Astrocyte (in vitro differentiated cells and primary cell): ENCODE measurements at regions not wholly inside any gene's neighbourhood (a gene's known extent, or its start where the extent isn't known, plus 50 kb on each side); places are given as distances from the start of the nearest gene placed in this dataset.

Experiments
- DNase-seq: peaks from one replicate; pipeline ENCODE4 v3.0.0-alpha.2; 2010; ENCODE audit warnings: low read depth
- FAIRE-seq: peaks from 2 replicates; lab custom pipeline; 2011; peaks lifted over from hg19 to GRCh38; lab: Jason Lieb, UNC
- H2AFZ ChIP-seq: 2 replicates; pipeline ENCODE4 v1.6.0; 2012; ENCODE audit warnings: low read depth, low read length, inconsistent platforms
- H3K27ac ChIP-seq: 2 replicates; pipeline ENCODE4 v1.5.1; 2011; ENCODE audit warnings: low read depth, low read length, inconsistent platforms
- H3K27me3 ChIP-seq: 2 replicates; pipeline ENCODE4 v1.6.0; 2011; ENCODE audit warnings: low read length, inconsistent platforms; ENCODE audit not compliant: insufficient read depth
- H3K36me3 ChIP-seq: 2 replicates; pipeline ENCODE4 v1.5.1; 2011; ENCODE audit warnings: low read length, inconsistent platforms; ENCODE audit not compliant: insufficient read depth
- H3K4me1 ChIP-seq: 2 replicates; pipeline ENCODE4 v1.5.1; 2011; ENCODE audit warnings: low read length, inconsistent platforms; ENCODE audit not compliant: insufficient read depth
- H3K4me2 ChIP-seq: 2 replicates; pipeline ENCODE4 v1.6.0; 2012; ENCODE audit warnings: low read length, inconsistent platforms
- H3K4me3 ChIP-seq: 2 replicates; pipeline ENCODE4 v1.5.1; 2011; ENCODE audit warnings: low read depth, mild to moderate bottlenecking, low read length, inconsistent platforms; ENCODE audit not compliant: insufficient read depth
- H3K79me2 ChIP-seq: 2 replicates; pipeline ENCODE4 v1.6.0; 2012; ENCODE audit warnings: mild to moderate bottlenecking, low read length, inconsistent platforms; ENCODE audit not compliant: insufficient read depth
- H3K9ac ChIP-seq: 2 replicates; pipeline ENCODE4 v1.6.0; 2012; ENCODE audit warnings: mild to moderate bottlenecking, low read length, inconsistent platforms
- H3K9me3 ChIP-seq: 2 replicates; pipeline ENCODE4 v1.5.1; 2012; ENCODE audit warnings: low read depth, mild to moderate bottlenecking, low read length, inconsistent platforms; ENCODE audit not compliant: insufficient read depth
- H4K20me1 ChIP-seq: 2 replicates; pipeline ENCODE4 v1.6.0; 2012; ENCODE audit warnings: low read length, inconsistent platforms; ENCODE audit not compliant: insufficient read depth
- H3K27ac Mint-ChIP-seq: one replicate; pipeline ENCODE4 v1.8.0; 2021; ENCODE audit warnings: mild to moderate bottlenecking, mixed read lengths; ENCODE audit not compliant: unreplicated experiment
- H3K27me3 Mint-ChIP-seq: one replicate; pipeline ENCODE4 v1.8.0; 2021; ENCODE audit warnings: low read depth, mixed read lengths; ENCODE audit not compliant: unreplicated experiment
- H3K36me3 Mint-ChIP-seq: one replicate; pipeline ENCODE4 v1.8.0; 2021; ENCODE audit warnings: low read depth, mixed read lengths; ENCODE audit not compliant: unreplicated experiment
- H3K4me1 Mint-ChIP-seq: one replicate; pipeline ENCODE4 v1.8.0; 2021; ENCODE audit warnings: low read depth, mixed read lengths; ENCODE audit not compliant: unreplicated experiment
- H3K4me3 Mint-ChIP-seq: one replicate; pipeline ENCODE4 v1.8.0; 2021; ENCODE audit warnings: mild to moderate bottlenecking, moderate library complexity, mixed read lengths; ENCODE audit not compliant: unreplicated experiment
- H3K9me3 Mint-ChIP-seq: one replicate; pipeline ENCODE4 v1.8.0; 2021; ENCODE audit warnings: mild to moderate bottlenecking, mixed read lengths; ENCODE audit not compliant: unreplicated experiment
- EZH2 ChIP-seq: IDR thresholded peaks from 2 replicates; pipeline ENCODE4 v1.6.1; 2012; ENCODE audit warnings: mild to moderate bottlenecking, low read length, inconsistent platforms; ENCODE audit not compliant: insufficient read depth
- TF ChIP-seq, protein P1 (sequence below): IDR thresholded peaks from 2 replicates; pipeline ENCODE4 v1.5.1; 2011; ENCODE audit warnings: low read depth, mild to moderate bottlenecking, inconsistent platforms, low read length, moderate library complexity; ENCODE audit not compliant: insufficient read depth

- no peaks in the 10 kb centered on the region for H3K4me1 ChIP-seq
- Mint-ChIP-seq H3K27ac (no peak overlapping the region), H3K9me3 (peaks cover 3% of the 10 kb centered on the region), H3K4me1 (no peaks in the 10 kb centered on the region), H3K36me3 (no peaks in the 10 kb centered on the region), H3K27me3 (peaks cover 19% of the 10 kb centered on the region), H3K4me3 (no peak overlapping the region)
- no peaks in the 10 kb centered on the region for H3K36me3 ChIP-seq
- H3K4me2 ChIP-seq, result no peak overlapping the region
- no peak overlapping the region for H2AFZ ChIP-seq
- DNase-seq (no peak), FAIRE-seq (no peak)
- no peaks in the 10 kb centered on the region for H3K27me3 ChIP-seq
- H3K9ac ChIP-seq, result no peak overlapping the region
- peaks cover 4% of the 10 kb centered on the region for H3K9me3 ChIP-seq
- TF ChIP-seq EZH2, result no peak
- TF ChIP-seq, protein P1, sequence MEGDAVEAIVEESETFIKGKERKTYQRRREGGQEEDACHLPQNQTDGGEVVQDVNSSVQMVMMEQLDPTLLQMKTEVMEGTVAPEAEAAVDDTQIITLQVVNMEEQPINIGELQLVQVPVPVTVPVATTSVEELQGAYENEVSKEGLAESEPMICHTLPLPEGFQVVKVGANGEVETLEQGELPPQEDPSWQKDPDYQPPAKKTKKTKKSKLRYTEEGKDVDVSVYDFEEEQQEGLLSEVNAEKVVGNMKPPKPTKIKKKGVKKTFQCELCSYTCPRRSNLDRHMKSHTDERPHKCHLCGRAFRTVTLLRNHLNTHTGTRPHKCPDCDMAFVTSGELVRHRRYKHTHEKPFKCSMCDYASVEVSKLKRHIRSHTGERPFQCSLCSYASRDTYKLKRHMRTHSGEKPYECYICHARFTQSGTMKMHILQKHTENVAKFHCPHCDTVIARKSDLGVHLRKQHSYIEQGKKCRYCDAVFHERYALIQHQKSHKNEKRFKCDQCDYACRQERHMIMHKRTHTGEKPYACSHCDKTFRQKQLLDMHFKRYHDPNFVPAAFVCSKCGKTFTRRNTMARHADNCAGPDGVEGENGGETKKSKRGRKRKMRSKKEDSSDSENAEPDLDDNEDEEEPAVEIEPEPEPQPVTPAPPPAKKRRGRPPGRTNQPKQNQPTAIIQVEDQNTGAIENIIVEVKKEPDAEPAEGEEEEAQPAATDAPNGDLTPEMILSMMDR, result no peak
- no peak overlapping the region for H3K27ac ChIP-seq
- H4K20me1 ChIP-seq, result no peaks in the 10 kb centered on the region
- no peaks in the 10 kb centered on the region for H3K79me2 ChIP-seq
- H3K4me3 ChIP-seq, result no peak overlapping the region
Observed at GRCh38 chr5:3262451-3262850, 333.2 kb upstream of the IRX1 start.

DNA sequence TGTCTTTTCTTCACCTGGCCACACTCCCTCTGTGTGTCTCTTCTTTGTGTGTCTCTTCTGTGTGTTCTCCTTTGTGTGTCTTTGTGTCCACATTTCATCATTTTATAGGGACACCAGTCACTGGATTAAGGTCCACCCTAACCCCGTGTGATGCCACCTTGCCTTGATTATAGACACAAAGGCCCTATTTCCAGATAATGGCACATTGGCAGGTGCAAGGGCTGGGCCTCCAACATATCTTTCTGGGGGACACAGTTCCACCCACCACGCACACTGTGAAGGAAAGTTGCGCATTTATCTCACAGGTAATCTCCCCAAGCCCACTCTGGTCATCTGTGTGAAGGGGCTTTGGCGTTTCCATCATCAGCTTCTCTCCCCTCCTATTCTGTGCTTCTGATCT is 334.6 kb upstream of the IRX1 start:
- peaks cover 14% of the 10 kb centered on the region for H3K27me3 Mint-ChIP-seq
- no peak overlapping the region for H3K27ac Mint-ChIP-seq
- Histone ChIP-seq H3K4me2 (no peak overlapping the region), H3K27me3 (no peaks in the 10 kb centered on the region), H3K9ac (no peak overlapping the region), H3K79me2 (no peaks in the 10 kb centered on the region), H3K9me3 (peaks cover 4% of the 10 kb centered on the region), H3K27ac (no peak overlapping the region), H3K4me1 (no peaks in the 10 kb centered on the region), H3K4me3 (no peak overlapping the region), H3K36me3 (no peaks in the 10 kb centered on the region), H2AFZ (no peak overlapping the region), H4K20me1 (no peaks in the 10 kb centered on the region)
- H3K36me3 Mint-ChIP-seq, result no peaks in the 10 kb centered on the region
- FAIRE-seq (no peak), DNase-seq (no peak)
- no peak for TF ChIP-seq EZH2
- TF ChIP-seq, protein P1, result no peak
- no peak overlapping the region for H3K4me3 Mint-ChIP-seq
- no peaks in the 10 kb centered on the region for H3K4me1 Mint-ChIP-seq
- peaks cover 3% of the 10 kb centered on the region for H3K9me3 Mint-ChIP-seq

- Mint-ChIP-seq H3K27ac (no peak overlapping the region), H3K27me3 (peaks cover 14% of the 10 kb centered on the region), H3K4me3 (no peak overlapping the region), H3K36me3 (no peaks in the 10 kb centered on the region), H3K9me3 (peaks cover 3% of the 10 kb centered on the region), H3K4me1 (no peaks in the 10 kb centered on the region)
- Histone ChIP-seq H4K20me1 (no peaks in the 10 kb centered on the region), H3K4me3 (no peak overlapping the region), H3K79me2 (no peaks in the 10 kb centered on the region), H3K27me3 (no peaks in the 10 kb centered on the region), H3K27ac (no peak overlapping the region), H3K36me3 (no peaks in the 10 kb centered on the region), H3K4me1 (no peaks in the 10 kb centered on the region), H3K4me2 (no peak overlapping the region), H3K9me3 (peaks cover 4% of the 10 kb centered on the region), H3K9ac (no peak overlapping the region), H2AFZ (no peak overlapping the region)
- no peak for DNase-seq
- no peak for TF ChIP-seq EZH2
- TF ChIP-seq, protein P1, result no peak
- FAIRE-seq, result no peak
Observed at GRCh38 chr5:3258050-3258449, 337.6 kb upstream of the IRX1 start.
